LNCAP (cell line): ENCODE measurements at regions not wholly inside any gene's neighbourhood (a gene's known extent, or its start where the extent isn't known, plus 50 kb on each side); places are given as distances from the start of the nearest gene placed in this dataset.

Source experiments
- CTCF ChIP-seq: fragments of 450-650 bp; IDR thresholded peaks from 2 replicates; pipeline ENCODE4 v1.5.1; 2017; ENCODE audit warnings: mild to moderate bottlenecking

- TF ChIP-seq CTCF, result no peak
Measured at GRCh38 chr20:40493071-40493470, 196.0 kb downstream of the MAFB start.

GRCh38 chr20:40491009-40491590 lies 197.9 kb downstream of the MAFB start:
- TF ChIP-seq CTCF, result no peak

- TF ChIP-seq CTCF, result no peak
Measured at GRCh38 chr20:40489886-40490285, 199.2 kb downstream of the MAFB start.

DNA sequence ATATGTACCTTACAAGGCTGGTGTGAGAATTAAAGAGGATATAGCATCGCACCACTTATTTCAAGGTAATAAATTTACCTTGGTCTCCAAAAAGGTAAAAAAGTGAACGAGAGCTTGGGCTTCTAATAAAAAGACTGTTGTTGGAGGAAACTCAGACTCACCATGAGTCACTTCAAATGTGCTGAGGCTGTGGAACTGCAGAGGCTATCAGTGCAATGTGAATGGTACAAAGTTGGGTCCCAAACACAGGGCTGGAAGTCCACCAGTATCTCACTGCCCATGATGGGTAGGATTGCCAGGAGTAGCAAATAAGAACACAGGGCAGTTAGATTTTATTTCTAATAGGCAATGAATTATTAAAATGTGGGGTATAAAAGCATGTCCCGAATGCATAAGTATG lies 200.6 kb downstream of the MAFB start:
- TF ChIP-seq CTCF, result no peak

DNA sequence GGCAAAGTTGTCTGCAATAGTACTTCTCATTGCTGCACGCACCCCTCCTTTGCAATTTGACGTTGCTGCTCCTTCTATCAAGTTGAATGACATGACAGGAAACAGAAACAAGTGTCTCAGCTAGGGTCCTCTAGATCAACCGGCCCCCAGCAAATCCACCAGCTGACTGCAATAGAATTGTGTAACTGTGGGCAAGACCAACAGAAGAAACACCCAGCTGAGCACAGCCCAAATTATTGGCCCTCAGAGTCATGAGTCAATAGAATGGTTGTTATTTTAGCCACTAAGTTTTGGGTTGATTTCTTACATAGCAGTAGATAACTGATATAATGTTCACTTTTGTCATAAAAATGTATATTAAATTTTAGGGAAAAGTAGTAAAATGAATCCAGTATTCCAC lies 202.7 kb downstream of the MAFB start:
- no peak for TF ChIP-seq CTCF

DNA sequence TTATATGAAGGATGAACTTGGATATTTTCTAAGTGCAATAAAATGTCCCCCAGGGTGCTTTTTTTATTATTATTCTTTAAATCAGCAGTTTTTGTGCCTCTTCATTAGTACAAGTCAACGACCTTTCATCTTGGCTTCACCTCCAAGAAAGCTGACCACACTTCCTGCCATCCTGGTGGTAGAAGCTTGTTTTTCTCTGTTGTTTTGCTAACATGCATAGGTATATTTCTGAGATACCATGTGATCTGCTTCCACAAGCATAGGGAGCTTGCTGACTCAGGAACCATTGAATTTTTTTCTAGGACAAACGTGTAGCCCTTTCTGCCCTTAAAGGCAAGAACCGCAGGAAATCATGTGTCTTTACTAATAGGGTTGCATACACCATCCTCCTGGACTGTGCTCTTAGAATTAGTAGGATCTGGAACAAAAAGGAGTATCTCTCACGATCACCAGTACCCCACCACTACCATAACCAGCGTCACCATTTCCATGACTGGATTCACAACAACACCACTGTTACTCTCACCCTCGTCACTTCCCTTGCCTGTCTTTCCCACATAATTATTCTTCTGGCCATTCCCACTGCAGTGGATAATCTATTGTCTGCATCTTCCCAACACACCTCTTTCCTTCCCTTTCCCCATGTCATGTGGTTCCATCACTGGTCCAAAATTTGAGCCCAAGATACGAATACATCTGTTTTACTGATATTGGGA lies 207.1 kb downstream of the MAFB start:
- no peak for TF ChIP-seq CTCF

- no peak for TF ChIP-seq CTCF
Measured at GRCh38 chr20:40481337-40481736, 207.7 kb downstream of the MAFB start.
